DND-41 (cell line): ENCODE measurements at regions not wholly inside any gene's neighbourhood (a gene's known extent, or its start where the extent isn't known, plus 50 kb on each side); places are given as distances from the start of the nearest gene placed in this dataset.

Source experiments
- EZH2 ChIP-seq: IDR thresholded peaks from 3 replicates; pipeline ENCODE4 v1.6.1; 2012; ENCODE audit warnings: borderline replicate concordance, low read depth, mild to moderate bottlenecking, moderate library complexity, low read length, inconsistent platforms; ENCODE audit not compliant: severe bottlenecking
- TF ChIP-seq, protein P1 (sequence below): IDR thresholded peaks from 2 replicates; pipeline ENCODE4 v1.5.1; 2012; ENCODE audit warnings: borderline replicate concordance, low read length, moderate library complexity, mild to moderate bottlenecking; ENCODE audit not compliant: poor library complexity, severe bottlenecking; ENCODE audit errors: extremely low read depth

DNA sequence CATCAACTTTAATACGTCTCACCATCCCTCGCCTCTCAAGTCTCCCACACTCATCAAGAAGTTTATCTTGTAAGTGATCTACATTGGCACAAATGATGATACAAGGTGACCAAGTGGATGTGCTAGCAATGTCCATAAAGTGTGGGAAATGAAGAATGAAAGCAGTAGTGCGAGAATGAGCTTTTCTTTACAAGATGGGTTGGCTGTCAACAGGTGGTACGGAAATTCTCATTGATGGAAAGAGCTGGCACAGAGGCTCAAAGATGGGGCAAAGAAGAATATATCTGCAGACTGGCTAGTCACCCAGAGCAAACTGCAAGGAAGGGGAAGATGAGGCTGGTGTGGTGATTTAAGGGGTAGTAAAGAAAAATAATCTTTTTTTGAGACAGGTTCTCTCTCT lies 640.8 kb downstream of the MAT2B start:
- TF ChIP-seq, protein P1, sequence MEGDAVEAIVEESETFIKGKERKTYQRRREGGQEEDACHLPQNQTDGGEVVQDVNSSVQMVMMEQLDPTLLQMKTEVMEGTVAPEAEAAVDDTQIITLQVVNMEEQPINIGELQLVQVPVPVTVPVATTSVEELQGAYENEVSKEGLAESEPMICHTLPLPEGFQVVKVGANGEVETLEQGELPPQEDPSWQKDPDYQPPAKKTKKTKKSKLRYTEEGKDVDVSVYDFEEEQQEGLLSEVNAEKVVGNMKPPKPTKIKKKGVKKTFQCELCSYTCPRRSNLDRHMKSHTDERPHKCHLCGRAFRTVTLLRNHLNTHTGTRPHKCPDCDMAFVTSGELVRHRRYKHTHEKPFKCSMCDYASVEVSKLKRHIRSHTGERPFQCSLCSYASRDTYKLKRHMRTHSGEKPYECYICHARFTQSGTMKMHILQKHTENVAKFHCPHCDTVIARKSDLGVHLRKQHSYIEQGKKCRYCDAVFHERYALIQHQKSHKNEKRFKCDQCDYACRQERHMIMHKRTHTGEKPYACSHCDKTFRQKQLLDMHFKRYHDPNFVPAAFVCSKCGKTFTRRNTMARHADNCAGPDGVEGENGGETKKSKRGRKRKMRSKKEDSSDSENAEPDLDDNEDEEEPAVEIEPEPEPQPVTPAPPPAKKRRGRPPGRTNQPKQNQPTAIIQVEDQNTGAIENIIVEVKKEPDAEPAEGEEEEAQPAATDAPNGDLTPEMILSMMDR: no peak
- no peak for TF ChIP-seq EZH2
